NCI-H446 treated with DMSO at 0.1 percent for 48 hours (cell line): ENCODE measurements at regions not wholly inside any gene's neighbourhood (a gene's known extent, or its start where the extent isn't known, plus 50 kb on each side); places are given as distances from the start of the nearest gene placed in this dataset.

ENCODE experiments used
- DNase-seq: peaks from one replicate; lab custom pipeline; 2025; lab: John Stamatoyannopoulos, UW

DNA sequence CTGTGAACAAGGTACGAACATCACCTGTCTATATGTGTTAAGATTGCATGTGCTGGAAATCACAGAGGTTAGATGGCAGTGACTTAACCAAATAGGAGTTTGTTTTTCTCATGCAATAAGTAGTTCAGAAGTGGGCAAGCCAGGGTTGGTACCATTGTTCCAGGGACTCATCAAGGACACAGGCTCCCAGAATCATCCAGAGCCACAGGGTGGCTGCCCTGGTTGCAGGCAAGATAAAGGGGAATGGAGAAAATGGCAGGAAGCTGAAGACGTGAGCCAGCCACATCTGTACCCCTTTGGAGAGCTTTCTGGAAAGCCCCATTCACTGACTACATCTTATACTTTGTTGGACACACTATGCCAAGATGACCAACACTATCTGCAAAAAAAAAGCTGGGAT is 126.0 kb upstream of the IL12B start:
- DNase-seq = no peak

DNA sequence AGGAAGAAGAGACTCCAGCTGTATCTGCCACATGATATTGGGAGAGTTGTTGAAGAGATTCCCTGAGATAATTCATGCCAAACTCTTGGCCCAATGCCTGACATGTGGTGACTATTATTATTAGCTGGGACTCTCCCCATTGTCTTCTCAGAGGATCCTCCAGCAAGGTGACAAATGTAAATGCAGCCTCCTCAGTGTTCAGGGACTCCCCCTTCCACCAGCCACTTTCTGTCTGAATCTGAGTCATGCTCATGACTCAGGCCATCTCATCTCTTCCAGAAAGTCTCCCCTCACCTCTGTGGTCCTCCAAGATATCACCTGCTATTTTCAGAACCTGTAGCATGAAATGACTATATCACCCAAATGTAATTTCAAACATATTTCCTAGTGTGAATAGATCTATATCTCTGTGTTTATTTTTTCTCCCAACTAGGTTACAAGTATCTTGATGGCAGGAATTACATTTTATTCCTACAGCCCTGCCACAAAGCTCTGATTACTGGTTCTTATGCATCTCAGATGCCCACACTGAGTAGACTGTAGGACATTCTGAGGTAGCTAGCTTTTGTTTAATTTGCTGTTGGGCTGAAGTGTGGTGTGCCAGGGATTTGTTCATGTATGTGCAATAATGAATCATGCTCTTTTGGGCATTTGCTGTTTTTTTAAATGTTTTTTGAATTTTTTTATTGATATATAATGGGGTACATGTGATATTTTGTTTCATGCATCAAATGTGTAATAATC is 126.6 kb upstream of the IL12B start:
- no peak for DNase-seq

DNA sequence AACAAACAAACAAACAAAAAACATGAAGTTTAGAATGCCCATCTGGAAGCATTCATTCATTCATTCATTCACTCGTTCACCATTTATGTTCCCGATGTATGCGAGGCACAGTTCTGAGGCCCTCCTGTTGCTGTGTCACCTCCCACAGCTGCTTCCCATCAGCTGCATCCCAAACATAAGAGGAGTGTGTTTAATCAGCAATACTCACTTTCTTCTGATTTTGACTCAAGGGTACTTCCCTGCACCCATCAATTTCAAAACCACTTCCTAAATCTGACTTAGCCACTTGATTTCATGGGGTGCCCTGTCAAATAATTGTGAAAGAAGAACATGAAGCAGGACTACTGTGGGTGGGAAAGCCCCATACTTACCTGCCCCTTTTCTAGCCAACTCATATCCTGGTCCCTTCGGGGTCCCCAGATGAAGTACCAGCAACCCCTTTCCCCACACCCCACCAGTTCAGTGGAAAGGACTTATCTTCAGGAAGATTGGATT is 128.0 kb upstream of the IL12B start:
- no peak for DNase-seq

DNA sequence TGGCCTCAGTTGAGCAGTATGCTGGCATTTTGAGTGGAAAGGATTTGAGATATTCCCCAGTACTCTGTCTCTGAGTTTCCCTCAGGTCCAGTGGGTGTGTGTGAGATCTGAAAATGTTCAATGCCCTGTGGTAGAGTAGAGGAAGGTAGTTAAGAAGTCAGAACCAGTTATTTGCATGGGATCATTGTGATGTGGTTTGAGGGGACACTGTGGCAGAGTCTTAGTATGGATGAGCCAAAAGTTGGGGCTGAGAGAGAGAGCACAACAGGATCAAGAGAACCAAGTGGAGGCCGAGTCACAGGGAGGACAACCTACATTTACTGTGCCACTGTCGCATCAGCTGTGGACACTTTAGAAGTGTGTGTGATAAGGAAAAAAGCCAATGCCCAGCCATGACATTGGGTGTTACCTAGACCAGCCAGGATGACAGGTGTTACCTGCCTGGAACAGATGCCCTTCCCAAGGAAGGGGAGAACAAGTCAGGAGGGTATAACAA is 128.9 kb upstream of the IL12B start:
- DNase-seq = no peak

DNA sequence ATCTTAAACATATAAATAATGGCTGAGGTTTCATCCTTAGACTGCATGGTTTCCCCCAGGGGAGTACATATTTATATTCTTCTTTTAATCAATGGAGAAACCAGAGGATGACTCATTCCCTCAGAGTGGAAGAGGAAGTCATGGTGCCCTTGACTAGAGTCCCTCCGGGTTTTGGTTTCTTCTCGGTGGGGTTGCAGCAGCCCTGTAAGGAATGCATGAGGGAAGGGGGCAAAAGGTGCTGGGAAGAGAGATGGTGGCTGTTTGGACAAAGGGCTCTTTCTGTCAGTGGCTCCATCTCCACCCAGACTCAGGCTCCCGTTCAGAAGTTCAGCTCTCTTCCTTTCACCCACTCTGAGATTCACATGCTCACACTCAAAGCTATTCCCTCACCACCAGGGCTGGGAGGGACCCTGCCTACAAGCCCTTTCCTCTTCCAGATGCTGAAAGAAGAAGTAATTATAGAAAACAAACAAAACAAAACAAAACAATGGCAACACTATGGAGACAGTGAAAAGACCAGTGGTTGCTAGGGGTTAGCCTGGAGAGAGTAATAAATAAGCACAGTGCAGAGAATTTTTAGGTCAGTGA is 129.8 kb upstream of the IL12B start:
- no peak for DNase-seq

DNA sequence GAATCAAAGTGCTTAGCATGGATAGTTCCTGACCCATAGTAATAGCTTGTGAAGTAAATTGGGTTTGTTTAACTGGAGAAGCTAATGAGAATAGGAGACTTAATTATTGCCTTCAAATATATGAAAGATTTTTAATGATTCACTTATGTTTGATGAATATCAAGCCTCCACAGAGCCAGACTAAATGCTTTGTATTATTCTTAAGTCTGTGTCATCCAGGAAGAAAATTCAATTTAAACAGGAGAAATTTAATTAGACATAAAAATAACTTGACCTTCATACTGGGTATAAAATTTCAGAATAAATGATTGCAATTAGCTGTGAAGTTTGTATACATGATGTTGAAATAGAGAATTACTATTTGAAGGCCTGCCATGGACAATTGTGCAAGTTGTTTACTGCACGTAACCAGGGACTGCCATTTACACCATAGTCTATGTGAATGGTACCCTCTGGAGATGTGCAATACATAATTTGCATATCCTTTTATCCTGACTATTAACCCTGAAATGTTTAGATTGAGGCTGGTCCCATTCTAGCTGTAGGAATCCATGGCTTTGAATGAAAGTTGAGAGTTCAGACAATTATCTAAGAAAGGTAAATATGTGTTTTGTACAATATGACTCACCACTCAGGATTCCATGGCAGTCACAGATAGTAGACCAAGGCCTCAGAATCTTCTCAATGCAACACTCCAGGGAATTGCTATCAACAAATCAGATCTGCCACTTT is 133.5 kb upstream of the IL12B start:
- no peak for DNase-seq

DNA sequence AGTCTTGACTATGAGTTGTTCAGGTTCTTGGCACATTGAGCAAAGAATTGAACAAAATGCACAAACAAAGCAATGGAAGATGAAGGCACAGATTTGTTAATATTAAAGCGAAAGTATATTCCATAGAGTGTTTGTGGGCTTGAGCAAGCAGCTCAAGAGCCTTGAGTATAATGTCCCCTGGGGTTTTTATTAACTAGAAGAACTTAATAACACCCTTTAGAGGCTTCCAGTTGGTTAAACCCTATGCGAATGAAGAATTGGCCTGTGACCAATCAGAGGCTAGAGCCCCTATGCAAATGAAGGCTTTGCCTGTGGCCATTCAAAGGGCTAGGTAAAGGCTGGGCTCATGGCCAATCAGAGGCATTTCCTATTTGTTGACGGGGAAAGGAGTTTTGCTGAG is 135.3 kb upstream of the IL12B start:
- DNase-seq = no peak

DNA sequence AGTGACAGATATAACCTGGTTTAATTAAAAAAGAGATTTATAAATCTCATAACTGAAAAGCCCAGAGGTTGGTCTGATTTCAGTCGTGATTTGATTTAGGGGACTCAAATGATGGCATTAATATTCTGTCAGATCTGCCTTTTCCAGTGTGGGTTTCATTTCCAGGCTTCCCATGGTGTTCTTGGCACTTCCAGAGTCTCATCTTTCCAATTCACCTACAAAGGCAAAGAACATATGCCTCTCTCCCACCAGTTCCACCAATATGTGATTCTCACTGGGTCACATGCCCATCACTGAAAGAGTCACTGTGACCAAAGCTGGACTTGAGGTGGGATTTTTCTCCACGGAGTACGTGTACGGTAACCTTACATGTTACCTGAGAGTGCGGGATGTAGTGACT is 137.4 kb upstream of the IL12B start:
- no peak for DNase-seq

DNA sequence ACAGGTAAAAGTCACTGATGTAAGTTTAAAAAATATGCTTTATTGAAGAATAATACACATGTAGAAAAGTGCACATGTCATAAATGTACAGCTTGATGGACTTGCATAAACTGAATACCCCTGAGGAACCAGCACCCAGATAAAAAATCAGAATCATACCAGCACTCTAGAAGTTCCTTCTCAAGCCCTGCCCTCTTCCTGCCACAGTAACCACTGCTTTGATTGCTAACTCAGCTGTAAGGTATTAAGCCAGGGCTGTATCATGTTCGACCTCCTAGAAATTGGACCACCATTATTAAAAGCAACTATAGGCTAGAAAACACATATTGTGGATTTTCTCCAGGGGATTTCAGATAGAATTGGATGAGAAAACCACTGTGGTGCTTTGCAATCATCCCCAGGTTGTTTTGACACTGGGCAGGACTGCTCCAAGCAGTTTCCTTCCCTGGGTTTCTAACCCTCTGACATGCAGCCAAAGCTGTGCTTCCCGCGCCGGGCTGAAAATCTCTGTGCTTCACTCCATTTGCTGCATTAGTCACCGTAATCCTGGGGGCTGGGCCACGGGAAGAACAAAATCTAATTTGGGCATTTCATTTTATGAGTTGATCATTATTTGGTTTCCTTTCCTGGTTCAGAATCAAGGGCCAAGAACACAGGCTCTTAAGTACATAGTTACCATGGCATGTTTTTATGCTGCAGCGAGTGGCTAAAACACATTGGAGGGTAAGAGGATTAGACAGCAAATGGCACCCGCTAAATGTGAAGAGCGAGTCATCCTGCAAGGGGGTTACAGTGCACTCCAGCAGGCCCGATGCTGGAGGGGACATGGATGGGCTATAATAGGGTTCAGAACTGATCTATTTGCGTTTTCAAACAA is 139.4 kb upstream of the IL12B start:
- DNase-seq = no peak

DNA sequence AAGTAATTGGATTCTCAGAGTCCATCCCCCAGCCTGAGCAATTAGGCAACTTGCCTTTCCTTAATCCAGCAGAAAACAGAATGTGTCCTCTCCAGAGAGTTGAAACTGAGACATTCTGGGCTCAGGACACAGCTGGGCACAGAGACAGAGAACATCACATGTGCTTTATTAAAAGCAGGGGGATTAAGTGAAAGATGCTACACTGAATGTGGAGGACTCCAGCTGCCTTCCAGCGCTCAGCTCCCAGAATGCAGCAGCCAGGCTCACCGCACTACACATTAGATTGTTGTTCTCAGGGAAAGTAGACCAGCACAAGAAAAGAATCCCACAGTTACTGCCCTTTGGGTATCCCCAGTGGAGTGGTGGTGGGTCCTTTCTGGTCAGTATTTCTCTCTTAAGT is 141.6 kb upstream of the IL12B start:
- DNase-seq = no peak

DNA sequence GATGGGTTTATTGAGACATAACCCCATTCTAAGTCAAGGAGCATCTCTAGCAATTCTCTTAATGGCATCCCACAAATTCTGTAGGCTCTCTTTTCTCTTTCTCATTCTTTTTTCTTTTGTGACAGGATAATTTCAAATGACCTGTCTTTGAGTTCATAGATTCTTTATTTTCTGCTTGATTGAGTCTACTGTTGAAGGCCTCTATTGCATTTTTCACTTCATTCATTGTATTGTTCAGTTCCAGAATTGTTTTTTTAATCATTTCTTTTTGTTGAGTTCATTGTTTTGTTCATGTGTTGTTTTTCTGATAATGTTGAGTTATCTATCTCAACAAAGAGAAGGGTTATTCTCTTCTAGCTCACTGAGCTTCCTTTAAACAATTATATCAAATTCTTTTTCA is 144.7 kb upstream of the IL12B start:
- no peak for DNase-seq

DNA sequence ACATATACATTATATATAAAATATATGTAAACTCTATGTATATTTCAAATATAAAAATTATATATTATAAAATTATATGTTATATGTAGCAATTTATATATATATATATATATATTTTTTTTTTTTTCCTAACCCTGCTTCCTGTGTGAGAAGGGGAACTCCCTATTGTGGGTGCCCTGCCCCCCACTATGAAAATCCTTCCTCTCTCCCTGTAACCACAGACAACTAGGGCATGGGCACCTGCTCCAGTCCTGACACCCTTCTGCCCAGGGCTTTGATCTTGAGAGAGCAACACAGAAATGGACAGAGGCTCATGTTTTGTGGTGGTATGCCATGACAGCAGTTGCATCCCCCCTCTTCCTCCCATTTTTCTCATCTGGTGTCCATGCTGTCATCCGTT is 148.7 kb upstream of the IL12B start:
- DNase-seq = no peak

DNA sequence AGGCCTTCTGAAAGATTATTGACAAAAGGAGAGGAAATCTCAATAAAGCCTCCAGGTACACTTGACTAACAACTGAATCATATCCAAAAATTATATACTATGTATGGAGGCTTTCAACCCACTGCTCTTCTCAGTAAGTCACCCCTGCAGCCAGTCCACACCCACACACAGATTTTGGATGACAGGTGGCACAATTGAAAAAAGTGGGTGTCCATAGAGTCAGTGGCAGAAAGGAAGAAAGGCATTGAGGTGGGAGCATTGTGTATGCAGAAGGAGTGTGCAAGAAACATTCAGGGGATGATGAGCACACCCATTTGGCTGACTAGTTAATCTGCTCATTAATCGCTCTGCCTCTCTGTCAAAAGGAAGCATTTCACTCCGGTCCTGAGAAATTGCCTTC is 150.6 kb upstream of the IL12B start:
- no peak for DNase-seq

DNA sequence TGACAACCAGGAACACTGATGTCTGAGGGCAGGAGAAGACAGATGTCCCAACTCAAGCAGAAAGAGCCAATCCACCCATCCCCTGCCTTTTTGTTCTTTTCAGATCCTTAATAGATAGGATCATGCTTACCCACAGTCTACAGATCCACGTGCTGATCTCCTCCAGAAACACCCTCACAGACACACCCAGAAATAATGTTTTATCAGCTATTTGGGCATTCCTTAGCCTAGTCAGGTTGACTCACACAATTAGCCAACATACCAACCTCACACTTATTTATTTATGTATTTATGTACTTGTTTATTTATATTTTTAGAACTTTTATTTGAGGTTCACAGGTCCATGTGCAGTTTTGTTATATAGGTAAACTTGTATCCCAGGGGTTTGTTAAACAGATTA is 151.5 kb upstream of the IL12B start:
- no peak for DNase-seq

DNA sequence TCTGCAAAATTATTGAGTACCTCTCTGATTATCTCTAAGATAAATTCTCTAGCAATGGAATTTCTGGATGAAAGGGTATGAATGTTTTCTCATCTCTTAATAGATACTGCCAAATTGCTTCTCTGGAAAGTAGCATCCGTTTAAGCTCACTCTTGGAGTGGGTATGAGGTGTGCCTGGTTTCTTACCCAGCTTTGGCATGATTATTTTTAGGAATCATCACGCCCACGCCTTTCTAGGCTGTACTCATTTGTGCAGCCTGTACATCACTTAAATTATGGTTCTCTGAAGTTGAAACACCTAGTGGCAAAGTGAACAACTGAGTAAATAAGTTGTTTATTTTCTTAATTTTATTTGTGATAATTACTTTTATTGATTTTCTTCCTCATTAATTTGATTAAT is 156.5 kb upstream of the IL12B start:
- no peak for DNase-seq

DNA sequence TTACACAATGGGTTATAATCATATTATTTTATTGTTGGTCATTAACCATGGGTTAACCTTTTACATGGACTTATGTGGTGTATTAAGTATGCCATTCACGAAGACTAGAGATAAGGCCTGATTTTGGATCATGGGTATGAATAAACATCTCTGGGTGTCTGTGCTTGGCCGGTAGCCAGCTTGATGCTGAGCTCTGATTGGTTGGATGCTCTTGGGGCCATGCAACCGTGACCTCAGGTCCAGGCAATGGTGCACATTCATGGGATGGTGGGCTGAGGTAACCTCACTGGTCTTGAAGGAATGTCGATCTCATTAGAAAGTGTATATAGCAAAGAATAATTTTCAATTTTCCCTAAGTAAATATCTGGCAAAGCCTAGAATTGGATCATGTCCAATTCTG is 158.2 kb upstream of the IL12B start:
- no peak for DNase-seq

DNA sequence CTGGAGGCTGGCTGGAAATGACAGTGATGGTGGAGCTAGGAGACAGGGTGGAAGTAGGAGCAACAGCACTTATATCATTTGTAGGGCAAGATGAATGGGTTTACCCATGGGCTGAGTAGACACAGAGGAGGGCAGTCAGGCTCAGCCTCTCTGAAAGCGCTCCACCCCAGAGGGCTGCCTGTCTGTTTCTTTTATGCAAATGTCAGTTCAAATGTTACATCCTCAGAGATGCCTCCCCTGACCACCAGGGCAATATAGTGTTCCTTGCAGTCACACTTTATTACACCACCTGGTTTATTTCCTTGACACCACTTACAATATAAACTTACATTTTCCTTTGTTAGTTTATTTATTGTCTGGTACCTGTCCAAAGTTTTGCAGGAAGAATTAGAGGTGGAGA is 159.5 kb upstream of the IL12B start:
- DNase-seq = no peak

DNA sequence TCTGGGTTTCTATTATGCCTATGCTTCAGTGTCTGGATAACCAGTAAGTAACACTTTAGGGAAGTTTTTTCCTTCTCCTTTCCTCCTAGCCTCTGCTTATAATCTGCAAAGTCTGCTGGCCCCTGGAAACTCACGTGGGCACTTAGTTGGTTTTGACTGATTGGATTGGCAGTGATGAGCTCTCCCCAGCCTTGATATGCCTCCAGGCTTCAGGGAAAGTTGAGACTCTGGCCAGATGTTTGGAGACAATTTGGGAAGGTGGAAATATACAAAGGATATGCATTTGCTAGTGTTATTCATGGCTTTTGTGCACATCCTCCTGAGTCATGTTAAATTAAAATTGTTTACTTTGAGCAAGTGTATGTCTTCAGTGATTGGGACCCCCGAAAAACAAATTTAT is 160.2 kb upstream of the IL12B start:
- DNase-seq = no peak

DNA sequence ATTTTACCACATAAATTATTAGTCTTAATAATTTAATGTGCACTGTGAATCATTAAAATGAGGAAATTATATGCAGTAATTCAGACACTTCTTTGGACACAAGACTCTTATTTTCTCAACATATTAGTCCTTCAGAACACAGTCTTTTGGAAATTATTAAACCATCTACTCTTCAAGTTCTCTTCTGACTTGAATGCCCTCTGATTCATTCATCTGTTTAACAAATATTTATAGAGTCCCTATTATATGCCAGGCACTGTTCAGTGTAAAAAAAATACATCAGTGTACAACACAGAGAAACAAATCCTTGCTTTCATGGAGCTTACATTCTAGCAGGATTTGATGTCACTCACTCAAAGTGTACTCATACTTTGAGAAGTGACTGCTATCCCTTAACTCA is 163.4 kb upstream of the IL12B start:
- no peak for DNase-seq

DNA sequence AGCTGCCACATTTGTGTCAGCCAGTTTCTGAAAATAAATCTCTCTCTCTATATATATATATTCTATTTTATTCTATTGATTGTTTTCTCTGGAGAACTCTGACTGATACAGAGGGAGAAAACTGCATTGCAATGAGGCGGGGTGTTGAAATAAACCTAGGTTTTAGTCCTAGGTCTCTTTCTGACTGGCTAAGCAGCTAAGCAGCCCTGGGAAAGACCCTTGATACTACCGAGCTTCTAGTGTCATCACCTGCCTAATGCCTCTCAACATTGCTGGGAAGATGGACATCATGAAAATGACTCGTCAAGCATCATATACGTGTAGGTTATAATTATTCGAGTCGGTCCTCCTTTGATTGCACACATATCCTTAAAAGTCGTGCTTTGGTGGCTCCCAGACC is 166.5 kb upstream of the IL12B start:
- DNase-seq = no peak

DNA sequence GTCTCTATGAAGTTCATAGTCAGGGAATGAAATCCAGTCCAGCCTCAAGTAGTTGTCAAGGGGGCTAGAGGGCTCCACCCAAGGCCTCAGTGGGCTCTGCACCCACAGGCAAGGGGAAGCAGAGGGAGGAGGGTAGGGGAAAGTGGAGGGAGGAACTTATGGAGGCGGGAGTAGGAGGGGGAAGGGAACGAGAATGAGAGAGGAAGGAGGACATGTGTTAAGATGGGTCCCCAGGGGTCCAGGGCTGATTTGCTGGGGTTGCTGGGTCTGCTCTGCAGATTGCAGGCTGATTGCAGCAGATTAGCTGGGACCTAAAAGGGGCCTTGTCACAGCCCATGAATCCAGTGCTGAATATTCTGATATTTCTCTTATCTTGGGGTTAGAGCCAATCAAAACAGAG is 166.9 kb upstream of the IL12B start:
- no peak for DNase-seq

DNA sequence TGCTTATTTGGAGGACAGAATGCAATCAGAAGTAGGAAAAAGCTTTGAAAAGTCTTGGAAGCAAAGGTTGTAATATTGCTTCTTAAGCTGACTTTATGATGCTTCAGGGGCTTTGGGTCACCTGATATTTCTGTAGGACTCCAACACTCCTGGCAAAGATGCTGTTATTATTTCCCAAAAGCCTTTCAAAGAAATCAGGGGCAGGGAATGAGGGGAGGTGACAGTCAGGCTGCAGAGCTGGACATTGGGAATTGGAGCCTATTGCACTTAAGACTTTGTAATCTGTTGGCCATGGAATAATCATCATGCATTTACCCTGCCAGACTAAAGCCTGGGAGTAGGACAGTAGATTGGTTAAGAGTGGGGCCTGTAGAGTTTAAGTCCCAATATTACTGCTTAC is 168.3 kb upstream of the IL12B start:
- no peak for DNase-seq
